ENCODE measurements at regions not wholly inside any gene's neighbourhood (a gene's known extent, or its start where the extent isn't known, plus 50 kb on each side); places are given as distances from the start of the nearest gene placed in this dataset.

GRCh38 chr13:73292127-73292526 lies 233.3 kb downstream of the KLF5 start:
- ChIA-PET CTCF (no interaction called here), POLR2A (ENCODE audit: unreplicated experiment) (no interaction called here)
- no peak overlapping the region for H3K23ac ChIP-seq (ENCODE audit: low read depth, low read length)
- no peaks in the 10 kb centered on the region for H3K79me1 ChIP-seq (ENCODE audit: low read depth in 1 of 2, low read length in 2 of 2)
- no TSS peak for BruUV-seq (replicated peaks)
- H3K4me3 ChIP-seq (ENCODE audit: insufficient read depth, low read depth, low read length), result no peak overlapping the region
- H2BK20ac ChIP-seq (ENCODE audit: low read depth, low read length), result no peak overlapping the region
- H3K9me1 ChIP-seq (ENCODE audit: insufficient read depth, low read length), result no peaks in the 10 kb centered on the region
- no peaks in the 10 kb centered on the region for H3K27me3 ChIP-seq (ENCODE audit: control insufficient read depth, insufficient read depth, low read length)
- H2BK15ac ChIP-seq (ENCODE audit: low read depth, low read length), result no peak overlapping the region
- H3K9me3 ChIP-seq (ENCODE audit: control insufficient read depth, insufficient read depth, low read length), result no peaks in the 10 kb centered on the region
- H3K4me1 ChIP-seq (ENCODE audit: control insufficient read depth, insufficient read depth, low read length), result no peaks in the 10 kb centered on the region
- no peak overlapping the region for H3K27ac ChIP-seq (ENCODE audit: insufficient read depth, low read length)
- no peak overlapping the region for H3K4me2 ChIP-seq (ENCODE audit: low read depth, low read length)
- H3K36me3 ChIP-seq (ENCODE audit: control insufficient read depth, insufficient read depth, low read length), result no peaks in the 10 kb centered on the region
- dilution Hi-C loops (cut with HindIII; ENCODE audit: low sequenced_read_pairs, unreplicated experiment), result no loop called here
- H2BK5ac ChIP-seq (ENCODE audit: low read depth, low read length, poor library complexity, severe bottlenecking), result no peak overlapping the region
- intact Hi-C loops (cut with micrococcal nuclease), result no loop called here
- H2AFZ ChIP-seq (replicated peaks; ENCODE audit: low read length, poor library complexity), result no peak overlapping the region
- H2BK120ac ChIP-seq (ENCODE audit: low read depth, low read length), result no peak overlapping the region
- no peak overlapping the region for H2AK9ac ChIP-seq (replicated peaks; ENCODE audit: low read depth, low read length, poor library complexity)
- H3K14ac ChIP-seq (replicated peaks; ENCODE audit: low read depth, low read length), result no peak overlapping the region
- H3K9ac ChIP-seq (ENCODE audit: low read depth, low read length), result no peak overlapping the region
- no peak overlapping the region for H3K56ac ChIP-seq (ENCODE audit: extremely low read depth, insufficient read depth, low read length)
- WGBS, 2 experiments (ENCODE audit: extremely low coverage in 2 of 2, insufficient read length in 1 of 2), result no CpG with 5 or more reads among the region's 1 CpG
- no peak overlapping the region for H4K5ac ChIP-seq (ENCODE audit: low read depth, low read length)
- H3K4ac ChIP-seq (ENCODE audit: low read depth, low read length), result no peak overlapping the region
- TF ChIP-seq RFX5 (IDR thresholded peaks at IDR 0.05; ENCODE audit: low read depth, low read length) (no peak), BHLHE40 (IDR thresholded peaks at IDR 0.05; ENCODE audit: low read depth, low read length) (no peak), NFE2L2 (IDR thresholded peaks at IDR 0.05; ENCODE audit: low read depth, low read length) (no peak), CHD1 (IDR thresholded peaks at IDR 0.05; ENCODE audit: low read depth, low read length) (no peak), RAD21 (IDR thresholded peaks at IDR 0.05; ENCODE audit: low read length) (no peak), ELK1 (IDR thresholded peaks at IDR 0.05; ENCODE audit: borderline replicate concordance, low read depth, low read length) (no peak), RCOR1 (IDR thresholded peaks at IDR 0.05; ENCODE audit: insufficient replicate concordance, low read length) (no peak), MAFK (IDR thresholded peaks at IDR 0.05; ENCODE audit: low read depth, low read length) (no peak), SMC3 (IDR thresholded peaks at IDR 0.05; ENCODE audit: low read depth, low read length) (no peak), POLR2A (IDR thresholded peaks at IDR 0.05; ENCODE audit: low read depth, low read length) (no peak), MAZ (IDR thresholded peaks at IDR 0.05; ENCODE audit: borderline replicate concordance, low read depth, low read length) (no peak), FOS (IDR thresholded peaks at IDR 0.05; ENCODE audit: low read depth, low read length) (no peak), CEBPB (IDR thresholded peaks at IDR 0.05; ENCODE audit: low read depth, low read length) (no peak), USF2 (IDR thresholded peaks at IDR 0.05; ENCODE audit: low read depth, low read length) (no peak), MXI1 (IDR thresholded peaks at IDR 0.05; ENCODE audit: borderline replicate concordance, low read depth, low read length) (no peak), CTCF (conservative IDR thresholded peaks at IDR 0.05; ENCODE audit: low read depth, low read length) (no peak)
- in situ Hi-C loops (cut with MboI; ENCODE audit: low sequenced_read_pairs), result no loop called here
- DNase-seq, result no peak
- no peak overlapping the region for H4K8ac ChIP-seq (ENCODE audit: low read depth in 2 of 2, low read length in 2 of 2)
- ATAC-seq (ENCODE audit: low read depth), result no peak
- no peak overlapping the region for H4K91ac ChIP-seq (ENCODE audit: insufficient read depth, low read depth, low read length)
- H3K18ac ChIP-seq (ENCODE audit: low read depth, low read length), result no peak overlapping the region
- no peaks in the 10 kb centered on the region for H4K20me1 ChIP-seq (ENCODE audit: insufficient read depth, low read length)
- no peak overlapping the region for H2AK5ac ChIP-seq (ENCODE audit: low read depth, low read length)
